Neural progenitor cell (in vitro differentiated cells): ENCODE measurements at regions not wholly inside any gene's neighbourhood (a gene's known extent, or its start where the extent isn't known, plus 50 kb on each side); places are given as distances from the start of the nearest gene placed in this dataset.

ENCODE experiments used
- CTCF ChIP-seq: fragments of 200-600 bp; sonication (generic); IDR thresholded peaks from 2 replicates; pipeline ENCODE4 v1.5.1; 2017; ENCODE audit warnings: antibody characterized with exemption, mild to moderate bottlenecking
- EZH2 ChIP-seq: fragments of 200-600 bp; sonication (generic); IDR thresholded peaks from 2 replicates; pipeline ENCODE4 v1.6.1; 2017; ENCODE audit warnings: antibody characterized with exemption, mild to moderate bottlenecking, moderate library complexity

GRCh38 chr5:124445070-124445619, 301.3 kb downstream of the ZNF608 start:
- TF ChIP-seq CTCF, result no peak
- no peak for TF ChIP-seq EZH2
